Ovary (tissue), 7 donors: ENCODE measurements at regions not wholly inside any gene's neighbourhood (a gene's known extent, or its start where the extent isn't known, plus 50 kb on each side); places are given as distances from the start of the nearest gene placed in this dataset.

Source experiments
- DNase-seq, 5 donors: peaks; one replicate each; pipeline ENCODE4 v3.0.0-alpha.2; 2019 to 2020
- H3K27ac ChIP-seq, 2 donors: fragments of 200-600 bp; one replicate each; pipeline versions ENCODE4 v1.5.1 to v1.8.0; 2019 to 2022
- H3K27me3 ChIP-seq: fragments of 200-600 bp; one replicate; pipeline ENCODE4 v1.8.0; 2022
- H3K36me3 ChIP-seq: fragments of 200-600 bp; sonication (generic); one replicate; pipeline ENCODE4 v1.5.1; 2019
- H3K4me1 ChIP-seq: one replicate; pipeline ENCODE4 v1.8.1; 2013; ENCODE audit warnings: mild to moderate bottlenecking, moderate library complexity; ENCODE audit not compliant: insufficient read depth
- H3K4me3 ChIP-seq: fragments of 200-600 bp; sonication (generic); one replicate; pipeline ENCODE4 v1.5.1; 2017
- H3K9me3 ChIP-seq, 2 donors: fragments of 200-600 bp in 1 of 2; sonication (generic) in 1 of 2; one replicate each; pipeline versions ENCODE4 v1.5.1 to v1.8.1; 2013 to 2019; ENCODE audit warnings: mild to moderate bottlenecking in 1 of 2, moderate library complexity in 1 of 2
- EP300 ChIP-seq: sonication (generic); formaldehyde crosslinking; IDR thresholded peaks from one replicate; pipeline ENCODE4 v1.6.1; 2017; ENCODE audit warnings: antibody characterized with exemption
- POLR2A ChIP-seq: fragments of 450-650 bp; IDR thresholded peaks from one replicate; pipeline ENCODE4 v1.6.1; 2017; ENCODE audit warnings: antibody characterized with exemption, mild to moderate bottlenecking, moderate library complexity
- WGBS, 3 donors: extraction: QIAGEN DNeasy Blood & Tissue Kit in 1 of 3; methylation state at CpG; one replicate each; pipeline versions ENCODE4 v1.1.5 to v1.1.7; 2013 to 2017; 5-methylcytosine and 5-hydroxymethylcytosine counted together
- intact Hi-C, 4 donors: fragments of 100-400 bp; cut with DNase I; formaldehyde crosslinking; loops; one replicate each; pipeline versions ENCODE4 v1.11.0 to v1.15.1; 2022 to 2023
- TF ChIP-seq, protein P1 (sequence below), 3 donors: fragments of 450-650 bp in 2 of 3; fragments of 200-600 bp in 1 of 3; IDR thresholded peaks; one replicate each; pipeline versions ENCODE4 v1.5.1 to v1.8.0; 2016 to 2022; ENCODE audit warnings: antibody characterized with exemption in 3 of 3, mild to moderate bottlenecking in 1 of 3
- donor health status: DM: no; HTN: no; CAD: no; lungs with moderate emphysema.
- donor health status: DM: no; HTN: no; CAD: no.
- donor health status: Bipolar disorder and iron deficiency.
- donor health status: DM: no; HTN: no; CAD: no.
- donor health status: DM: yes; HTN: yes; CAD: no.

DNA sequence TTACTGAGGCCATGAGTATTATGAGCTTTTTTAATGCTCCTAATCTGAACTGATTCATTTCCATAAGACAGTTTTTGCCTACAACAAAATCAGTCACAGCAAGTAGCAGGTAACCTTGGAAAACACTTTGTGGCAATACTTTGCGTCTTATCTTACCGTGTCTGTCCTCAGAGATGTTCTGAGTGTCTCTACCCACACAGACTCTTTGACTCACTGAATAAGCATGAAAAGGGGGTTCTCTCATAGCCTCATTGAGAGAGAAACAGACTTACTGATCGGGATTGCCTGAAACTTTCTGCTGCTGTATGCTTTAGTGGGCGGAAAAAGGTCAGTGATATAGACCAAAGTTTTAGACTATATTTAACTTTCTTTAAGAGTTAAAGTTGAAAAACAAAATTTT, 92.6 kb downstream of the MYL12B start:
- TF ChIP-seq, protein P1, sequence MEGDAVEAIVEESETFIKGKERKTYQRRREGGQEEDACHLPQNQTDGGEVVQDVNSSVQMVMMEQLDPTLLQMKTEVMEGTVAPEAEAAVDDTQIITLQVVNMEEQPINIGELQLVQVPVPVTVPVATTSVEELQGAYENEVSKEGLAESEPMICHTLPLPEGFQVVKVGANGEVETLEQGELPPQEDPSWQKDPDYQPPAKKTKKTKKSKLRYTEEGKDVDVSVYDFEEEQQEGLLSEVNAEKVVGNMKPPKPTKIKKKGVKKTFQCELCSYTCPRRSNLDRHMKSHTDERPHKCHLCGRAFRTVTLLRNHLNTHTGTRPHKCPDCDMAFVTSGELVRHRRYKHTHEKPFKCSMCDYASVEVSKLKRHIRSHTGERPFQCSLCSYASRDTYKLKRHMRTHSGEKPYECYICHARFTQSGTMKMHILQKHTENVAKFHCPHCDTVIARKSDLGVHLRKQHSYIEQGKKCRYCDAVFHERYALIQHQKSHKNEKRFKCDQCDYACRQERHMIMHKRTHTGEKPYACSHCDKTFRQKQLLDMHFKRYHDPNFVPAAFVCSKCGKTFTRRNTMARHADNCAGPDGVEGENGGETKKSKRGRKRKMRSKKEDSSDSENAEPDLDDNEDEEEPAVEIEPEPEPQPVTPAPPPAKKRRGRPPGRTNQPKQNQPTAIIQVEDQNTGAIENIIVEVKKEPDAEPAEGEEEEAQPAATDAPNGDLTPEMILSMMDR (IDR thresholded peaks at IDR 0.05), result no peak
- TF ChIP-seq POLR2A (no peak), EP300 (no peak)
- 19 to 69% (median 68%) methylated on average over 4 of the region's 4 CpGs for WGBS, 3 donors
- Histone ChIP-seq H3K4me1 (no peaks in the 10 kb centered on the region), H3K9me3 (no peaks in the 10 kb centered on the region), H3K27me3 (no peaks in the 10 kb centered on the region), H3K36me3 (no peaks in the 10 kb centered on the region), H3K4me3 (no peak overlapping the region), H3K27ac (no peak overlapping the region)
- no peak for DNase-seq
- intact Hi-C loops, result no loop called here

DNA sequence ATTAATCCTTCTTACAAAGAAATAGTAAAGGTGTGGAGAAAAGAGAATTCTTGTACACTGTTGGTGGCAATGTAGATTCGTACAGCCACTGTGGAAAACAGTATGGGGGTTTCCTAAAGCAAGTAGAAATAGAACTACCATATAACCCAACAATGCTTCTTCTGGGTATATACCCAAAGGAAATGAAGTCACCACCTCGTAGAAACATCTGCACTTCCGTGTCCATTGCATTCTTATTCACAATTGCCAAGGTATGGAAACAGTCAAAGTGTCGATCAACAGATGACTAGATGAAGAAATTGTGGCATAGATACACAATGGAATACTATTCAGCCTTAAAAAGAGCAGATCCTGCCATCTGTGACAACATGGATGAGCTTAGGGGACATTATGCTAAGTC, 93.4 kb upstream of the TGIF1 start:
- TF ChIP-seq EP300, result no peak
- no peak for TF ChIP-seq POLR2A
- TF ChIP-seq, protein P1 (IDR thresholded peaks at IDR 0.05), result no peak
- Histone ChIP-seq H3K27me3 (no peaks in the 10 kb centered on the region), H3K4me1 (no peaks in the 10 kb centered on the region), H3K27ac (no peak overlapping the region), H3K4me3 (no peak overlapping the region), H3K9me3 (no peaks in the 10 kb centered on the region), H3K36me3 (no peaks in the 10 kb centered on the region)
- no peak for DNase-seq
- intact Hi-C loops, result no loop called here
- 81 to 88% (median 84%) methylated on average over 4 of the region's 4 CpGs for WGBS, 3 donors

GRCh38 chr18:3357516-3357915, 92.5 kb upstream of the TGIF1 start:
- H3K9me3 ChIP-seq, result no peaks in the 10 kb centered on the region
- intact Hi-C loops, result no loop called here
- no peaks in the 10 kb centered on the region for H3K36me3 ChIP-seq
- no peak overlapping the region for H3K4me3 ChIP-seq
- WGBS, 3 donors, result 84 to 91% (median 86%) methylated on average over 5 of the region's 5 CpGs
- no peaks in the 10 kb centered on the region for H3K27me3 ChIP-seq
- DNase-seq, result no peak
- H3K4me1 ChIP-seq, result no peaks in the 10 kb centered on the region
- no peak overlapping the region for H3K27ac ChIP-seq
- TF ChIP-seq POLR2A (no peak), EP300 (no peak)
- TF ChIP-seq, protein P1 (IDR thresholded peaks at IDR 0.05), result no peak

- Histone ChIP-seq H3K9me3 (no peaks in the 10 kb centered on the region), H3K27ac (no peak overlapping the region), H3K36me3 (no peaks in the 10 kb centered on the region), H3K27me3 (no peaks in the 10 kb centered on the region), H3K4me1 (no peaks in the 10 kb centered on the region), H3K4me3 (no peak overlapping the region)
- TF ChIP-seq, protein P1 (IDR thresholded peaks at IDR 0.05), result no peak
- TF ChIP-seq EP300 (no peak), POLR2A (no peak)
- WGBS, 3 donors, result 77 to 86% (median 80%) methylated on average over 6 of the region's 6 CpGs
- DNase-seq, result no peak
- intact Hi-C loops, result no loop called here
Measured at GRCh38 chr18:3358310-3358709, 91.7 kb upstream of the TGIF1 start.

DNA sequence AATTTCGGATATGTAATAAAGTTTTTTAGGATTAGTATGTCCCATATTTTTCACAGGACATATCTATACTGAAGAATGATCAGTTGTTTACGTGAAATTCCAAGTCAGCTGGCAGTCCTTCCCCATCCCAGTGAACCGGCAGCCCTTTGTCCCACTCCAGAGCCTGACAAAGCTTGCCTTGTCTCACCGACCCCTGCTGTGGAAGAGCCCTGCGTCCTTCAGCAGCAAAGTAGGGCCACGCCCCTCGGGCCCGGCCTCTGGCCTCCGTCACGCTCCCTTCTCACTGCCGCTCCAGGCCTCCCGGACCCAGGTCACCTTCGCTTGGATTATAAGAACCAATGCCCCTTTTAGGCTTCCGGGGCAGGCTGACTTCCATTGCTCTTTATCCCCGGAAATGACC, 89.8 kb upstream of the TGIF1 start:
- H3K4me3 ChIP-seq, result no peak overlapping the region
- H3K4me1 ChIP-seq, result no peaks in the 10 kb centered on the region
- intact Hi-C loops, result no loop called here
- 88 to 93% (median 91%) methylated on average over 15 of the region's 15 CpGs for WGBS, 3 donors
- H3K27ac ChIP-seq, result no peak overlapping the region
- no peaks in the 10 kb centered on the region for H3K27me3 ChIP-seq
- TF ChIP-seq EP300, result no peak
- TF ChIP-seq POLR2A, result no peak
- TF ChIP-seq, protein P1 (IDR thresholded peaks at IDR 0.05), result no peak
- no peak for DNase-seq
- no peaks in the 10 kb centered on the region for H3K9me3 ChIP-seq
- H3K36me3 ChIP-seq, result no peaks in the 10 kb centered on the region
